SK-N-SH (cell line): ENCODE measurements at regions not wholly inside any gene's neighbourhood (a gene's known extent, or its start where the extent isn't known, plus 50 kb on each side); places are given as distances from the start of the nearest gene placed in this dataset.

ENCODE experiments used
- CTCF ChIA-PET: fragments of 300-600, 350-600 bp; formaldehyde crosslinking; extraction: SDS; loops from one replicate; lab custom pipeline; 2021; lab: Yijun Ruan, JAX
- POLR2A ChIA-PET: fragments of 350-600 bp; sonication (Branson Sonifier 250); formaldehyde crosslinking; extraction: SDS; loops from one replicate; lab custom pipeline; 2020; ENCODE audit warnings: antibody characterized with exemption, inconsistent platforms; lab: Yijun Ruan, JAX
- DNase-seq: peaks from one replicate; pipeline ENCODE4 v3.0.0; 2012
- H2AFZ ChIP-seq: fragments of 200-600 bp; sonication (generic); 2 replicates; pipeline ENCODE4 v1.8.1; 2016; ENCODE audit warnings: antibody characterized with exemption, mild to moderate bottlenecking, low read depth
- H3F3A ChIP-seq: fragments of 200-600 bp; sonication (generic); replicated peaks from 2 replicates; pipeline ENCODE3; 2016; ENCODE audit warnings: antibody characterized with exemption, mild to moderate bottlenecking; ENCODE audit not compliant: insufficient read depth
- H3K27ac ChIP-seq, 2 experiments: fragments of 200-500 bp in 1 of 2; fragments of 200-600 bp in 1 of 2; sonication (Bioruptor generic) in 1 of 2; sonication (generic), shearing (Covaris generic) in 1 of 2; 2 replicates each; pipeline versions ENCODE4 v1.5.1 to v1.6.1; 2014 to 2016; ENCODE audit warnings: low read depth in 2 of 2, inconsistent platforms in 1 of 2, low read length in 1 of 2, mild to moderate bottlenecking in 1 of 2, mixed read lengths in 1 of 2
- H3K27me3 ChIP-seq: fragments of 200-600 bp; sonication (generic), shearing (Covaris generic); 2 replicates; pipeline ENCODE4 v1.6.1; 2016; ENCODE audit warnings: mixed run types; ENCODE audit not compliant: insufficient read depth
- H3K36me3 ChIP-seq, 2 experiments: fragments of 200-500 bp in 1 of 2; fragments of 200-600 bp in 1 of 2; sonication (Bioruptor generic) in 1 of 2; sonication (generic) in 1 of 2; replicated peaks in 1 of 2; 2 replicates each; pipeline versions ENCODE3 to v1.5.1; 2014 to 2016; ENCODE audit warnings: low read length in 1 of 2, mild to moderate bottlenecking in 1 of 2; ENCODE audit not compliant: insufficient read depth in 2 of 2, control insufficient read depth in 1 of 2
- H3K4me1 ChIP-seq, 2 experiments: fragments of 200-500 bp in 1 of 2; fragments of 200-600 bp in 1 of 2; sonication (Bioruptor generic) in 1 of 2; sonication (generic), shearing (Covaris generic) in 1 of 2; 2 replicates each; pipeline versions ENCODE4 v1.5.1 to v1.6.1; 2014 to 2016; ENCODE audit warnings: low read depth in 1 of 2, low read length in 1 of 2, mixed run types in 1 of 2; ENCODE audit not compliant: insufficient read depth in 2 of 2, control insufficient read depth in 1 of 2
- H3K4me2 ChIP-seq: fragments of 200-600 bp; sonication (generic), shearing (Covaris generic); 2 replicates; pipeline ENCODE4 v1.6.1; 2017; ENCODE audit warnings: mixed run types
- H3K4me3 ChIP-seq, 2 experiments: fragments of 200-500 bp in 1 of 2; fragments of 200-600 bp in 1 of 2; sonication (Bioruptor generic) in 1 of 2; sonication (generic), shearing (Covaris generic) in 1 of 2; 2 replicates each; pipeline versions ENCODE4 v1.5.1 to v1.8.1; 2014 to 2016; ENCODE audit warnings: low read depth in 2 of 2, inconsistent platforms in 1 of 2, low read length in 1 of 2, mild to moderate bottlenecking in 1 of 2, mixed read lengths in 1 of 2, moderate library complexity in 1 of 2
- H3K79me2 ChIP-seq: fragments of 200-600 bp; sonication (generic); 2 replicates; pipeline ENCODE4 v1.8.1; 2017; ENCODE audit warnings: mild to moderate bottlenecking; ENCODE audit not compliant: insufficient read depth
- H3K9ac ChIP-seq: fragments of 200-600 bp; sonication (generic); 2 replicates; pipeline ENCODE4 v1.6.1; 2017; ENCODE audit warnings: mixed run types
- H3K9me2 ChIP-seq: fragments of 200-600 bp; sonication (generic); 2 replicates; pipeline ENCODE4 v1.6.1; 2017; ENCODE audit warnings: mixed run types
- H3K9me3 ChIP-seq: fragments of 200-600 bp; sonication (generic); 2 replicates; pipeline ENCODE4 v1.6.1; 2017; ENCODE audit warnings: mixed run types, mild to moderate bottlenecking, moderate library complexity
- H4K20me1 ChIP-seq: fragments of 200-600 bp; sonication (generic); 2 replicates; pipeline ENCODE4 v1.6.1; 2017; ENCODE audit warnings: mild to moderate bottlenecking, mixed run types; ENCODE audit not compliant: insufficient read depth
- FOXJ3 ChIP-seq: sonication (generic); formaldehyde crosslinking; IDR thresholded peaks from 2 replicates; pipeline ENCODE4 v1.5.1; 2020; ENCODE audit warnings: mild to moderate bottlenecking, missing genetic modification reagents
- GATA2 ChIP-seq: sonication (generic); formaldehyde crosslinking; IDR thresholded peaks from 2 replicates; pipeline ENCODE4 v1.5.0; 2020; ENCODE audit warnings: mild to moderate bottlenecking, missing genetic modification reagents
- JUND ChIP-seq: IDR thresholded peaks from 2 replicates; pipeline ENCODE4 v1.4.0; 2012
- POLR2AphosphoS5 ChIP-seq: IDR thresholded peaks from 2 replicates; pipeline ENCODE4 v1.6.1; 2012; ENCODE audit warnings: low read depth, low read length
- TEAD4 ChIP-seq: IDR thresholded peaks from 2 replicates; pipeline ENCODE4 v1.4.0; 2012; ENCODE audit warnings: mild to moderate bottlenecking, borderline replicate concordance; ENCODE audit not compliant: insufficient read depth
- ZBTB33 ChIP-seq: IDR thresholded peaks from 2 replicates; pipeline ENCODE4 v1.4.0; 2012; ENCODE audit warnings: low read depth, borderline replicate concordance
- WGBS: methylation state at CpG from one replicate; pipeline ENCODE4 v1.1.6; 2017; ENCODE audit warnings: low lambda C conversion rate; 5-methylcytosine and 5-hydroxymethylcytosine counted together

GRCh38 chrX:139199933-139200332 lies 330.6 kb upstream of the F9 start:
- no peaks in the 10 kb centered on the region for H4K20me1 ChIP-seq
- no peaks in the 10 kb centered on the region for H3K9me3 ChIP-seq
- H3K9me2 ChIP-seq: no peaks in the 10 kb centered on the region
- POLR2A ChIA-PET: no interaction called here
- peaks cover 13% of the 10 kb centered on the region for H3K27me3 ChIP-seq
- H3K4me1 ChIP-seq: no peaks in the 10 kb centered on the region
- DNase-seq: no peak
- CTCF ChIA-PET: no interaction called here
- TF ChIP-seq GATA2 (CRISPR knock-in tag) (no peak), ZBTB33 (no peak), TEAD4 (no peak)
- H3K36me3 ChIP-seq: no peaks in the 10 kb centered on the region
- H3K79me2 ChIP-seq: no peaks in the 10 kb centered on the region
- H3K4me2 ChIP-seq: no peak overlapping the region
- no peaks in the 10 kb centered on the region for H3F3A ChIP-seq
- H3K9ac ChIP-seq: no peak overlapping the region
- no peak overlapping the region for H2AFZ ChIP-seq
- no peak overlapping the region for H3K27ac ChIP-seq
- no peak overlapping the region for H3K4me3 ChIP-seq
- 3% methylated on average over 2 of the region's 2 CpGs for WGBS

GRCh38 chrX:139198936-139199335 lies 331.6 kb upstream of the F9 start:
- ChIA-PET CTCF (no interaction called here), POLR2A (no interaction called here)
- TF ChIP-seq FOXJ3 (CRISPR knock-in tag) (no peak), POLR2AphosphoS5 (no peak)
- Histone ChIP-seq H2AFZ (no peak overlapping the region), H3K36me3 (no peaks in the 10 kb centered on the region), H3K79me2 (no peaks in the 10 kb centered on the region), H3K9me3 (no peaks in the 10 kb centered on the region), H3K27ac (no peak overlapping the region), H3K9ac (no peak overlapping the region), H3K4me3 (no peak overlapping the region), H4K20me1 (no peaks in the 10 kb centered on the region), H3K27me3 (peaks cover 4% of the 10 kb centered on the region; the same call in 1 of the 2 replicates), H3F3A (no peaks in the 10 kb centered on the region), H3K4me2 (no peak overlapping the region), H3K4me1 (no peaks in the 10 kb centered on the region), H3K9me2 (no peaks in the 10 kb centered on the region)
- DNase-seq: no peak

GRCh38 chrX:139196890-139197289 lies 333.6 kb upstream of the F9 start:
- no peak overlapping the region for H2AFZ ChIP-seq
- H3K9me2 ChIP-seq: no peaks in the 10 kb centered on the region
- CTCF ChIA-PET: no interaction called here
- no peak overlapping the region for H3K4me2 ChIP-seq
- H3F3A ChIP-seq: no peaks in the 10 kb centered on the region
- TF ChIP-seq JUND: no peak
- no peaks in the 10 kb centered on the region for H3K9me3 ChIP-seq
- no peak overlapping the region for H3K9ac ChIP-seq
- no peak overlapping the region for H3K27ac ChIP-seq
- H3K36me3 ChIP-seq: no peaks in the 10 kb centered on the region
- H4K20me1 ChIP-seq: no peaks in the 10 kb centered on the region
- H3K4me3 ChIP-seq: no peak overlapping the region
- DNase-seq: no peak
- H3K4me1 ChIP-seq: no peaks in the 10 kb centered on the region
- H3K27me3 ChIP-seq: no peaks in the 10 kb centered on the region
- 7% methylated on average over 3 of the region's 3 CpGs for WGBS
- POLR2A ChIA-PET: no interaction called here
- no peaks in the 10 kb centered on the region for H3K79me2 ChIP-seq
